NCI-H146 treated with DMSO at 0.1 percent for 48 hours (cell line): ENCODE measurements at regions not wholly inside any gene's neighbourhood (a gene's known extent, or its start where the extent isn't known, plus 50 kb on each side); places are given as distances from the start of the nearest gene placed in this dataset.

ENCODE experiments used
- DNase-seq: peaks from one replicate; lab custom pipeline; 2025; ENCODE audit not compliant: unreplicated experiment; lab: John Stamatoyannopoulos, UW

GRCh38 chr5:133801955-133802751 lies 166.3 kb downstream of the C5orf15 start:
- DNase-seq: no peak

- DNase-seq: no peak
Observed at GRCh38 chr5:133801431-133801830, 167.0 kb downstream of the C5orf15 start.

- DNase-seq: no peak
Observed at GRCh38 chr5:133799571-133800237, 168.7 kb downstream of the C5orf15 start.

GRCh38 chr5:133797167-133797566 lies 171.3 kb downstream of the C5orf15 start:
- no peak for DNase-seq

- DNase-seq: no peak
Observed at GRCh38 chr5:133796186-133796585, 172.2 kb downstream of the C5orf15 start.

GRCh38 chr5:133794771-133795415 lies 173.5 kb downstream of the C5orf15 start:
- DNase-seq: peak; percentile 5

GRCh38 chr5:133793756-133794465 lies 174.5 kb downstream of the C5orf15 start:
- DNase-seq: no peak

GRCh38 chr5:133792655-133793054 lies 175.8 kb downstream of the C5orf15 start:
- DNase-seq: no peak

GRCh38 chr5:133792024-133792423 lies 176.4 kb downstream of the C5orf15 start:
- DNase-seq: no peak

GRCh38 chr5:133790898-133791297 lies 177.5 kb downstream of the C5orf15 start:
- DNase-seq: no peak

- DNase-seq: no peak
Observed at GRCh38 chr5:133789428-133789827, 177.1 kb upstream of the FSTL4 start.

GRCh38 chr5:133788121-133788520 lies 175.8 kb upstream of the FSTL4 start:
- no peak for DNase-seq

GRCh38 chr5:133786420-133786819 lies 174.1 kb upstream of the FSTL4 start:
- no peak for DNase-seq

GRCh38 chr5:133785182-133785581 lies 172.8 kb upstream of the FSTL4 start:
- no peak for DNase-seq

GRCh38 chr5:133783481-133783880 lies 171.1 kb upstream of the FSTL4 start:
- no peak for DNase-seq

GRCh38 chr5:133782736-133783135 lies 170.4 kb upstream of the FSTL4 start:
- no peak for DNase-seq

GRCh38 chr5:133781436-133782225 lies 169.3 kb upstream of the FSTL4 start:
- DNase-seq: no peak

GRCh38 chr5:133780619-133781280 lies 168.4 kb upstream of the FSTL4 start:
- no peak for DNase-seq

GRCh38 chr5:133779828-133780475 lies 167.6 kb upstream of the FSTL4 start:
- no peak for DNase-seq

GRCh38 chr5:133778636-133779035 lies 166.3 kb upstream of the FSTL4 start:
- no peak for DNase-seq
